Dermis microvascular lymphatic vessel endothelial cell (primary cell): ENCODE measurements at regions not wholly inside any gene's neighbourhood (a gene's known extent, or its start where the extent isn't known, plus 50 kb on each side); places are given as distances from the start of the nearest gene placed in this dataset.
A peak's percentile ranks its signal among the peaks of the same experiment; 100 is the strongest.
"Not testable (repeated sequence)": the region's sequence is repeated elsewhere in the genome, so short reads cannot be mapped to it uniquely, and the experiment has no call there.

Source experiments
- DNase-seq, 2 donors: peaks; one replicate each; pipeline versions ENCODE4 v3.0.0 to v3.0.0-alpha.2; 2010; ENCODE audit warnings: low read depth in 2 of 2

DNA sequence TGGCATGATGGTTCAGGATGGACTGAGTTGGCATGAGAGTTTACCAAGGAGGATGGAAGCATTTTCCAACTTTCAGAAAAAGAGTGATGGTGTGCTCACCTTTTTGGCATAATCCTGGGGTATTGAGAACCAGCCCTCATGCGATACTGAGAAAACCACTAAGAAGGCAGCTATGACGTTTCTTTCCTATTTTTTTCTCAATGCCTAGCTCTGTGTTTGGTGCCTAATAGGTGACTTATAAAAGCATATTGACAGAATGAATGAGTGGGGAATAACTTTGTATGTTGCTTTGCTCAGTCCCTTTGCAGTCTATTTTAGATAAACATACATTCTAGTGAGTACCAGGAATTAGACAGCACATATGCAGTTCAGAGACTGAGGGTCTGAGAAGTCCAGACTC lies 816.3 kb downstream of the DHX35 start:
- no peak for DNase-seq

DNA sequence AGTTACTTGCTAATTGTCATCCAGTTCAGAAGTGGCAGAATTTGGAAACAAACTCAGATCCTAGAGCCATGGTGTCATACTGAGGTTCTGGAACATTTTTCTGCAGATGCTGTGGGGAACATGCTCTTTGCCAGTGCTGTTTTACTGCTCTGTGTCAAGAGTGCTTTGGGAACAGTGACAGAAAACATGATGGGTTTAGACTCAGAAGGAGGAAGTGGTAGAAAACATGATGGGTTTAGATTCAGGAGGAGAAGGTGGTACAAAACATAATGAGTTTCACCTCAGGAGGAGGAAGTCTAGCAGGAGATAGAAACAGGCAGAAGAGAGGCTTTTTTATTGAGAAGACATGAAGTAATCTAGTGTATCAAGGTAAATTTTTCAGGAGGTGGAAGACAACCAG lies 815.5 kb downstream of the DHX35 start:
- DNase-seq: no peak

DNA sequence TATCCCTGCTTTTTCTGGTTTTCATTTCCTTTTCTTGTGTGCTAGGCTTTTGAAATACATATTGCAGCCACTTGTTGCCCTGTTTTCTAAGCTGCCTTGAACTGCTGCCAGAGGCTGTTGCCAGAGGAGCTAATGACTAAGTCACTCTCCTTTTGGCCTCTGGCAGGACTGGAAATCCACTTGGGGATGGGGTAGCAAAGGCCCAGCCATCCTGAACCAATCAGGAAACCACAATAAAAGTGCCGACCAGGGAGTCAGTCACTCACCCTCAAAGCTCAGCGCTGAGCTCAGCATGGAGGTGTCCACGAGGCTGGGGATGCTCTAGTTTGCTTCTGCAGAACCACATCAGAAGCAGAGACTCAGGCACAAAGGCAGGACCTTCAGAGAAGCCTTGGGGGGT lies 813.0 kb downstream of the DHX35 start:
- DNase-seq: peak in 1 of 2 donors; percentile 77

DNA sequence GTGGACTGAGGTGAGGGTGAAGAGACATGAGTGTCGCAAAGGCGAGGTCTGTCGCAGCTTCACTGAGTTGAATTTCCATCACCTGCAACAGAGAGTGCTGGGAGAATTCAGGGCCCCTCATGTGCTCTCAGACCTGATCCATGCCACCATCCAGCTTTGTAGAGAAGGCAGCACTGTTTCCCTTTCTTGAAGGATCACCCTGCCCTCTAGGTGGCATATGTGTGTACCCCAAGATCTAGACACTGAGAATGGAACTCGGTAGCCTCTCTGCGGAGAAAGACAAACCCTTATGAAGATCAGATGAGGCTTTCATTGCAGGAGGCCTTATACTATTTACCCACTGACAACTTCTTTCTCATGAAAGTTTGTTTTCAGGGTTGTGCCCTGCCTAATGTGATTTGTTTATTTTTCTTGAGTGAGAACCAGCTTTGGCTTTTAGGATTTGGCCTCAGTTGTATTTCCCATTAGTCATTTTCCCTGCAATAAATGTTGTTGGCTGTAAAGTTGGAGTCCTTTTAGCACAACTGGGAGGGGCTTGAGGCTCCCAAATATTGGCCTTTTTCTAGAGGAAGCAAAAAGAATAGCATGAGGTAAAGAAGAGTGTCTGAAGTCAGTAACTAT lies 811.3 kb downstream of the DHX35 start:
- DNase-seq: peak in 1 of 2 donors; percentile 2

DNA sequence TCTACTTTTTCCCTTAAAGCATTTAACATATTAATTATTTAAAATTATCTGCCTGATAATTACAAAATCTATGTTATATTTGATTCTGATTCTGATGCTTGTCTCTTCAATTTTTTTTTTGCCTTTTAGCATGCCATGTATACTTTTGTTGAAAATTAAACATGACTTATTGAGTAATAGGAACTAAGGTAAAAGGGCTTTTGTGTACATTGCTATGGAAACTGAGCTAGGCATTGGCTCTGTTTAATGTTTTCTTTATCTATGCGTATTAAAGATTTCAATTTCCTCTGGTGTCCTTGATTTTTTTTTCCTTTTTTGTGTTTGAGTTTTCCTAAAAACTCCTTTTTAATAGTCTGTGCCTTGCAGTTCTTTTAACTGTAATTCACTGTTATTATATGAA lies 805.2 kb downstream of the DHX35 start:
- DNase-seq: no peak

DNA sequence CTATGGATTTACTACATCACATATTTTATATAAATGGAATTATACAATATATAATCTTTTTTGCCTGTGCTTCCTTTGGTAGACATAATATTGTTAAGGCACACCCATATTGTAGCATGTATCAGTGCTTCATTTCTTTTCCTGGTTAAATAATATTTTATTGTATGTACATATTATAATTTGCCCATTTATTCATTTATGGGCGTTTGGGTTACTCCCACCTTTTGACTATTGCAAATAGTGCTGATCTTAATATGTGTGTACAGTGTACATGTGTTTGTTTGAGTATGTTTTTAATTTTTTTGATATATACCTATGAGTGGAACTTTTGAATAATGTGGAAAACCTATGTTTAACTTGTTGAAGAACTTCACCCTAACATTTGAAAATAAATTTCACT lies 804.2 kb downstream of the DHX35 start:
- no peak for DNase-seq

DNA sequence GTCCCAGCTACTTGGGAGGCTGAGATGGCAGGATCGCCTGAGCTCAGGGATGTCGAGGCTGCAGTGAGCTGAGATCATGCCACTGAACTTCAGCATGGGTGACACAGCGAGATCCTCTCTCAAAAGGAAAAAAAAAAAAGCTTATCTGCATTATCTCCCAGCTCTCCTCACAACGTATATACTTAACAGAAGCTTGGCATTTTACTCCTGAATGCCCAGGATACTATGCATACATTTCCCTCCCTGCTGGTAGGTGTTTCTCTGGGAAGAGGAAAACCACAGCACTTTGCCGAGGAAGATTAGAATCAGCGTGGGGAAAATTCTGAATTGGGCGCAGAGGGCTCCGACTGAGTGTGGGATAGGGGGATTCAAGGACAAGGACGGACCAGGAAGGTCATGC lies 800.6 kb downstream of the DHX35 start:
- DNase-seq: no peak

DNA sequence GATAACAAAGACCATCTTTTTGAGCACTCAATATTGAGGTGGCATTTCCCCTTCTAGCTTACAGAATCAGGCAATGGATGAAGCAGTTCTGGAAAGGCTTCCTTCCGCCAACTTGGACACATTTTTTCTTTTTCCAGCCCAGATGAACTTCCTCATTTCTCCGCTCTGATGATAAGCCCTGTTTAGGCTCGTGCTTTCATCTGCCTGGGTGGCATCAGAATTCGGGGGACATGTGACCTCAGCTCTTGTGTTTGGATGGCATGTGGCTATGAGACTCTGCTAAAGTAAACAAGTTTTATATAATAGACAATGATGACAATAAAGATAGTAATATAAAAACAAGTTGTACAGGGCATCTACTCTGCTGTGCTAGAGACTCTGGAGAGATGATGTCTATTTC lies 796.7 kb downstream of the DHX35 start:
- no peak for DNase-seq

DNA sequence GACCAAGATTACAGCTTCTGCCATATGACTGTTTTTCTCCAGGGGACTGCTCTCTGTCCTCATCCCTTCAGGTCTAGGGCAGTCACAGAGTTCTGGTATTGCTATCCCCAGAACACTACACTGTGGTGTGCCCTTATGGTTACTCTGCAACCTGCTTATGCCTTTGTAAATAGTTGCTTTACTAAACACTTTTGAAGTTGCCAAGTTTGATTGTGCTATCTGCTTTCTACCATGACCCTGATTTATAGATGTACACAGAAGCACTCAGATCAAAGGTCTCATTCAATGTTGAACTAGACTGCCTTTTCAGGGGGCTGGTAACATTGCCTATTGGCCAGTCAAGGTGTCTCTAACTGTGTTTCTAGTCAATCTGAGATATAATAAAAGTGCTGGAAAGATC lies 794.7 kb downstream of the DHX35 start:
- DNase-seq: no peak

DNA sequence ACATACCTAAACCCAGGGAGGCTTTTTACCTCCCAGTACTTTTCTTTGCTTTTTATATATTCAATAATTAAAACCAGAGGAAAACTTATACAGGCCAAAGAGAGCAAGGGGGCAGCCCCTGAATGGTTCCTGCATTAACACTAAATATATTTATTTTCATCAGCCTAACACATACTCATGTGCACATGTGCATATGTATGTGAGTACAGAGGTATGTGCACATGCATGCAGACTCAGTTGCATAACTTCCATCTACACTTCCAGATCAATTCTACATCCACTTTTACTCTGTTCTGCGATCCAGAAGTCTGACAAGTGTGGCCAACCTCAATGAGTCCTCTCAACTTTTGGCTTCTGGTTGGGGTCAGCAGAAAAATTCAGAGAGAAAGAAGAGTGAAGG lies 794.2 kb downstream of the DHX35 start:
- DNase-seq: no peak

DNA sequence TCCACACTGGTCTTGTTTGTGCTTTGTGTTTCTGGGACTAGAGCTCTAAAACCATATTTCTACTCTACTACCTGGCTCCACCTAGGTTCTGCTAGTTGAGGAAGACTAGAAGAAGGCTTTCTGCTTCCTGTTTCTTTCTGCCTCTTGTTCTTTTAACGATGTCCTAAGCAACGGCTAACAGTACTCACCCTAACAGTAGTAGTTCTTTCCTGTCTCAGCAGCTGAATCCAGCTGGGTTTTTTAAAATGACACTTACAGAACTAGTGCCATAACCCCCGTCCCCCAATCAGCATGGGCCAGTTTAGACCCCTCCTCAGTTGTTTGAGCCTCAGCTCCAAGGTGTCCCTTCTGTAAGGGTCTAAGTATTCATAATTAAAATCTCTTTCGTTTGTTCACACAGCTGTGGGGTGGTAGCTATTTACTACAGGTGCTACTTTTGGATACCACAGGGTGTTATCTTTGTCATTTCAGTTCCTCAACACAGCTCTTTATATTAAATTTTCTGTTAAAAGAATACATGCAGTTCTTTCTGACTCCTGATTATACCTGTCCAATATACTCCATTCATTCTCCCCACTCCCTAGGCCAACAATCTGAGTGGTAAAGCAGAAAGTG lies 790.2 kb downstream of the DHX35 start:
- no peak for DNase-seq

DNA sequence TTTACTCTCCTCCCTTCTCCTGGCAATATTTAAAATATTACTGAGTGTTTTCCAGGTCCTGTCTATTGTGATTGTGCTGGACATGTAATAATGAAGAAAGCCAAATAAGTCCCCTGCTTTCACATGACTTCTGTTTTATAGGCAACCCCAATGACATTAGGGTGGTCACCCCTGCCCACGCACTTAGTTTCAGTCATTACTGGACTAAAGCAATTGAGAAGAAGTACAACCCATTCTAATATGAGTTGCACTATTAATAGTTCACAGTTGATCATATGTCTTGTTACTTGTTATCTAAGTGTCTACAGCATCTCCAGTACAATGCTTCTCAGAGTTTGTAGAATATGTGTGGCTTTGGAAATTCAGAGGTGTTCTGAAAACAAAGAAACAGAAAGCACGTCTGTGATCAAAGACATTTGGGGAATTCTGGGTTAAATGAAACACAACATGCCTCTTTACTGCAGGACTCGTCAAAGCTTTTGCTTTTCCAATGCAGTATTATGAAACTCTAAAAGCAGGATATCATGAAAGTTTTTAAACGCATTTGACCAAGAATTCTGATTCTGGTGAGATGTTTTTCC lies 789.5 kb downstream of the DHX35 start:
- no peak for DNase-seq

DNA sequence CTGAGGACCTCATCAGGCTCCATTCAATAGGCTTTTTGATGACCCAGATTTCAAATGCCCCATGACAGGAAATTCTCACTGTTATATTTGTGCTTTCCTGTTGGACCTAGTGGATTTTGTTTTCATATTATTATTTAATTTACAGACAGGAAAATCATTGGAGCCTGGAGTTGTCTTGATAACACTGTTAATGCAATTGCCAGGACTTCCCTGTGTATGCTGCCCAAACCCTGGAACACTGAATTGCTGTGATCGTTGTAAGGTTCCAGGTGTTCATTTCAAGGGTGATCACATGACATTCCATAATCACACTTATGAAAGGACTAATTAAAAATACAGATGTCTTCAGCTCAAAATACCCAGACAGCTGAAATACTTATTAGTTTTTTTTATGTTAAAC lies 783.2 kb downstream of the DHX35 start:
- peak in 1 of 2 donors; percentile 71 for DNase-seq

DNA sequence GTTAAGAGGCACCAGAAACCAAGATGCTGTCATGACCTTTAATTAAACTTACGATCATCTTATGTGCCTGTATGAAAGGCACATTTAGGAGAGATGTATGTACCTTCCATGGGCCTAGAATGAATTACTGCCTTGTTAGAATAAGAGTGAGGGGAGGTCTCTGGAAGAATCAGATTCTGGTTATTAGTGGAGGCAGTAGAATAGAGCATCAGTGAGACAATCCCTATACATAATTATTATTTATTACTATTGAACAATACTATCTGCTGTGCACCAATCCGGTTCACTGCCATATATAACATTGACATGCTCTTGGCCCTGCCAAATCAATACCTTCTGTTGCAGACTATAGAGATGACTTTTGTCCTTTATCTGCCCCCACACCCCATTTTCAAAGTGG lies 776.5 kb downstream of the DHX35 start:
- no peak for DNase-seq

DNA sequence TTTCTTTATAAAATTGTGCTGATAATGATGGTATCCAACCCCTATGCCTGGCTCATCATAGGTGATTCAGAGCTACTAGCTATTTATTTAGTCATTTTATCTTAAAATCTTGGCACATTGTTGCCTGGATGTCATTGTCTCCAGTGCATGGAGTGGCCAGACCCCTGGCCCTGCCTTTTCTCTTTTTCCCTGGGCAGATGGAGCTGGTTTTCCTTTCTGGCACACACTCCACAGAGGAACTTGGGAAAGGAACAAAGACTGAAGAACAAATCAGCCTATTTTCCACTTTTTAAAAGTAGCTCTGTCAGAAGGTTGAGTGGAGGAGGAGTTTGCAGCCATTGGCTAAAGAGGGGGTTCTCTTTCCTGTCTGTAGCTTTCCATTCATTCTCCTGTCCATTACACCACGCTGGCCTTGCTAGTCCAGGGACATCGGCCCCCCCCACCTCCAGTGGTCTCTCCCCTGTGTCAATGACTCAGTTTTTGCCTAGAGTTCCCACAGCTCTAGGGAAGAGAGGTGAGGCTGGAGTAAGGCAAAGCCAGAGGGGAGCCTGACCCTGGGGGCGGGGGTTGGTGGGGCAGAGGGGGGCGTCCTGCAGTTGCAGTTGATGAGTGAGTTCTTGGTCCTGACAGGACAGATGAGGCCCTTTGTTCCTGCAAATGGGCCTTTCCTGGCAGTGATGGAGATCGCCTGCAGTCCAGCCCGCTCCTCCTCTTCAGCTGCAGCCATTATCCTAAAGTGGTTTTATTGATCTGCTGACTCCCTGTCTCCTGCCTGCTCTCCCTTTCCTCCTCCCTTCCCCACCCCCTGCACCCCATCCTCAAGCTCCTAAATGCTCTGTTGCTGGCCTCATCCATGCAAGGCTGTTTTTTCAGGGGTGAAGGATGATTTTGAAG lies 774.5 kb downstream of the DHX35 start:
- peak in 1 of 2 donors; percentile 19 for DNase-seq

DNA sequence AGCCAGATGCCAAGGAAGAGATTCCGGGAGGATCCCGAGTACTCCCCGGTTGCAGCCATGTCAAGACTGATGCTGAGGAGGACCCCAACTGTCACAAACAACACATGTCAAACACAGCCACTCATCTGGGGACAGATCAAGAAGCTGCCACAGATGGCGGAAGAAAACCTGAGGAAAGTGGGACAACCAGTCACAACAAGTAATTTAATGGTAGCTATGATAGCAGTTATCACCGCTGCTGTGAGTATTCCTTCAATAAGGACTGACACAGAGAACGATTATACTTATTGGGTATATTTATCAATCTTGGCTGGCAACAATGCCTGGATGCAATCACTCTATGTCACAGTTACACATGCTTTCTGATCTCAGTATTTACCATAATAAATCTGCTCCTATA lies 763.4 kb downstream of the DHX35 start:
- not testable (repeated sequence) for DNase-seq

DNA sequence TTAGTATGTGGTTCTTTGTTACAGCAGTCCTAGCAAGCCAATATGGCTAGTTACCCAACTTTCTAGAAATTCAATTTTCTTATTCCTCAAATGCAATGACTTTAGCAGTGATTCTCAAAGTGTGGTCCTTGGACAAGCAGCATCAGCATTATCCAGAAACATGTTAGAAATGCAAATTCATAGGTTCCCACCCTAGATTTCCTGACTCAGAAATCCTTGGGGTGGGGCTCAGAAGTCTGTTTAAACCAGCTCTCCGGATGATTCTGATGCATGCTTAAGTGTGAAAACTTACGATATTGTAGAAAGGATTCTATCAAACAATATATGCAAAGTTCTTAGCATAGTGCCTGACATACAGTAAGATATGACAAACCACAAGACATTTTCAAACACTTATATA lies 757.1 kb downstream of the DHX35 start:
- no peak for DNase-seq

DNA sequence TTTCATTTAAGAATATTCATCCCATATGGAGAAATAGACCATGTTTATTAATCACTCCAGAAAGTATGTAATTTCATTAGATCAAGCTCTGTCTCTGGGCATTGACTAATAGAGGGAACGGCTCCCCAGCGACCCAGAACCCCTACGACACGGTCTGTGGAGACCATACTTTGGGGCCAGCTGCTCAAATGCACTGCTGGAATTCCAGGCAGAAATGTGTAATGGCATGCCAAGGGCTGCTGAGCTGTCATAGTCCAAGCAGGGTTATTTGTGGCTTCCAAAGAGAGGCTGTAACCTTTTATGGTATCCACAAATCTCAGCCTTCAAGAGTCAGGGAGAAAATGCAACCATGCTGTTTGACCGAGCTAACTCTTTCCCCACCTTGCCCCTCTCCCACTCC lies 755.8 kb downstream of the DHX35 start:
- no peak for DNase-seq

DNA sequence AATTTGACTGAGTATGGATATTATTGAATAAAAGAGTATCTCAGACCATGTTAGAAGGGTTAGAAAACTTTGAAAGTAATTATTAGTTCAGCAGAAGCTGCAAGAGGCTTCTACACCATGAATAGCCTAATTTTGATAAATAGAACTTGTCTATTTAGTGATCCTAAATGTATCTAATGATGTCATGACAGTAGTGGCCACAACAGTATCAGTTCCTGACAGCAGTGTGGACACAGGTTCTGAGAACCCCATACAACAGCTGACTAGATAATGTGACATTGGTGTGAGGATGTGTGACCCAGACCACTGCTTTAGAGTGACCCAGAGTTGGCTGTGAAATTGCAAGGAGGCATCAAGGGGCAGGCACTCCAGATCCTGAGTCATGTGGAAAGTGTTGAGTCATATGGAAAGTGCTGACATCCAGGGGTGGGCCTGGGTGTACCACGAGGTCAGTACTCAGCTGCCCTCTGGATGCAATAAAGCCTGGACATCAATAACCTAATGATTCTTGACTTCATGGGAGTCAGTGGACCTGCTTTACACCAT lies 754.7 kb downstream of the DHX35 start:
- no peak for DNase-seq

DNA sequence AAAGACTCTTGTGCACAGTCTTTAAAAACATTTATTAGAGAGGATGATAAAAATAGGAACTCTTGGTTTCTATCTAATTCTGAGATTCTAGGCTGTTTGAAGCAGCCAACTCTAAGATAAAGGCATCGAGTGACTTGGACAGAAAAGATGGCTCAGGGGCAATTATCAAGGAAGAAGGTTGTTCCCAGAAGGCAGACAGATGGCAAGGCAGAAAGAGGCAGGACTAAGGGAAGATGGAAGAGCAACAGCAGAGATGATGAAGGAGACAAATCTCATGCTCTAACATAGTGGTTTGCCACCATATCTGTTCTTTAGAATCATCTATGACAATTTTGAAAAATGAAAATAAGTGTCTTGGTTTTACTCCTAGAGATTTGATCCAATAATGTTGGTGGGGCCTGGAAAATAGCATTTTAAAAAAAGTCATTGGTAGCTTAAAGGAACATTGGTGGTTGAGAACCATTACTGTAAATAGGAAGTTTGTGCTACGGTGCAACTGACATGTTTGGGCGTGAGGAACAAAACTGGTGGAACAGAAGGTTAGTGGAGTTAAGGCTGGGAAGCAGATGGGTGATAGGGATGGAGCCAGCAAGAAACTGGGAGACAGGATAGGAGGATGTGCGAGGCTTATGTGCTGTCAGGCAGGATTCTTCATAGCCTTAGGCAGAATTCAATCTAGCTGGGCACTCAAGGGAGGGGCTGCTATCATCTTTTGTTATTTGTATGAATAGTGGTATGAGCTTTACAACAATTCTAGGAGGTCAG lies 751.1 kb downstream of the DHX35 start:
- no peak for DNase-seq

DNA sequence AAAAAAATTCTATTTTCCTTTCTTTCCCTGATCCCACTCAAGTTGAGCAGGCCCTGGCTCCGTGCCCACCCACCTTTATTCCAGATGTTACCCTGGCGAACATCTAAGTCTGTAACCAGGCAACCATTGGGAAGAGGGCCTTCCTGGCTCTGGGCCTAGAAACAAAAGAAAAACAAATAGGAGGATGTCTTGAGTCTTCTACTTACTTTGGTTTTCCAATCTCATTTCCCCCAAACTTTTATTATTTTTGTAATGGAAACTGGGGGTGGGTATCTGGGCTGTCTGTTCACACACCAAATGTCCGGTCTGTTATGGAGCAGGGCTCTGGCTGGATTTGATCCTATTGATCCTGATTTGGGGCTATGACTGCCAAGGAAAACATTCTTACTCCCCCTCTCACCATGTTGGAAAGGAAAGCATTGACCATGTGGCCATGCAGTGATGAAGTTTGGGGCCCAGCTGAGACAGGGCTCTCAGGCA lies 744.1 kb downstream of the DHX35 start:
- DNase-seq: peak in 1 of 2 donors; percentile 80
